Putamen (tissue), 1 donor: ENCODE measurements at regions not wholly inside any gene's neighbourhood (a gene's known extent, or its start where the extent isn't known, plus 50 kb on each side); places are given as distances from the start of the nearest gene placed in this dataset.
A peak's percentile ranks its signal among the peaks of the same experiment; 100 is the strongest.
"Not testable (repeated sequence)": the region's sequence is repeated elsewhere in the genome, so short reads cannot be mapped to it uniquely, and the experiment has no call there.

ENCODE experiments used
- DNase-seq: peaks from one replicate; pipeline ENCODE4 v3.0.0-alpha.2; 2016; ENCODE audit warnings: low spot score

DNA sequence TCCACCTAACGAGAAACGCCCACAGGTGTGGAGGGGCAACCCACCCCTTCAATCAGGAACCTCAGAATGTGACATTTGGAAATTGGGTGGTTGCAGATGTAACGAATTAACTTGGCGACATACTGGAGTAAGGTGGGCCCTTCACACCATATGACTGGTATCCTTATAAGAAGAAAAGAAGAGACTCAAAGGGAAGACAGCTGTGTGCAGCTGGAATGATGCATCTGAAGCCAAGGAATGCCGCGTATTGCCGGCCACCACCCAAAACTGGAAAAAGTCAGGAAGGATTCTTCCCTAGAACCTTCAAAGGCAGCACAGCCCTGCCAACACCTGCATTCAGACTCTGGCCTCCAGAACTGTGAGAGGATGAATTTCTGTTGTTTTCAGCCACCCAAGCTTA lies 270.0 kb upstream of the FRG2C start:
- DNase-seq, result not testable (repeated sequence)

GRCh38 chr3:75394562-75395360 lies 269.4 kb upstream of the FRG2C start:
- not testable (repeated sequence) for DNase-seq

GRCh38 chr3:75395580-75396315 lies 268.4 kb upstream of the FRG2C start:
- no peak for DNase-seq

DNA sequence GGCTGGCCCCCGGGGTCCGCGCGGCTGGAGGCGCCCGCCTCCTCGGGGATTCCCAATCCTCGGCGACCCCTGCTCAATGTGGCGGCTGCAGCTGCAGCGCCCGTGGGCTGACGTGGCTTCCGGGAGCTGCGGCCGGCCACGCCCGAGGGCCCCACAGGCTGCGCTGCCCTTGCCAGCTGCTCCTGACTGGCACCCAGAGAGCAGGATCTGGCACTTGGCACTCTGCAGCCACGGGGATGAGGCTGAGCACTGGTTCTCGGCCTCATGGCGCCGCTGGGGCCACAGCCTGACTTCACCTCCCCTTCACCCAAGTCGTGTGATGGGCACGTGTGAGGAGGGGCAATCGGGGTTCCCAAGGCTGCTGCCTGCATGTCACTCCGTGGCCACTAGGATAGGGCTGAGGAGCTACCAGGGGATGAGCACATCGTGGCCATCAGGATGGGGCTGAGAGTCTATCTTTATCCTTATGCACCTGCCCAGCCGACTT lies 267.8 kb upstream of the FRG2C start:
- no peak for DNase-seq

DNA sequence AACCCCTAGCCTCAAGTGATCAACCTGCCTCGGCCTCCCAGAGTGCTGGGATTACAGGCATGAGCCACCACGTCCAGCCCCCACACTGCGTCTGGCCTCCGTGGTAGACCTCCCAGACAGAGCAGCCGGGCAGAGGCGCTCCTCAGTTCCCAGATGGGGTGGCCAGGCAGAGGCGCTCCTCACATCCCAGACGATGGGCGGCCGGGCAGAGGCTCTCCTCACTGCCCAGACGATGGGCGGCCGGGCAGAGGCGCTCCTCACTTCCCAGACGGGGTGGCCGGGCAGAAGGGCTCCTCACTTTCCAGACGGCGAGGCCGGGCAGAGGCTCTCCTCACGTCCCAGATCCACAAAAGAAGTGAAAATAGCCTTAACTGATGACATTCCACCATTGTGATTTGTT lies 266.6 kb upstream of the FRG2C start:
- not testable (repeated sequence) for DNase-seq

- DNase-seq, result not testable (repeated sequence)
Measured at GRCh38 chr3:75422101-75422945, 241.8 kb upstream of the FRG2C start.

- DNase-seq, result not testable (repeated sequence)
Measured at GRCh38 chr3:75425379-75425778, 238.7 kb upstream of the FRG2C start.

GRCh38 chr3:75427486-75427885 lies 236.6 kb upstream of the FRG2C start:
- not testable (repeated sequence) for DNase-seq

- not testable (repeated sequence) for DNase-seq
Measured at GRCh38 chr3:75427906-75428305, 236.2 kb upstream of the FRG2C start.

DNA sequence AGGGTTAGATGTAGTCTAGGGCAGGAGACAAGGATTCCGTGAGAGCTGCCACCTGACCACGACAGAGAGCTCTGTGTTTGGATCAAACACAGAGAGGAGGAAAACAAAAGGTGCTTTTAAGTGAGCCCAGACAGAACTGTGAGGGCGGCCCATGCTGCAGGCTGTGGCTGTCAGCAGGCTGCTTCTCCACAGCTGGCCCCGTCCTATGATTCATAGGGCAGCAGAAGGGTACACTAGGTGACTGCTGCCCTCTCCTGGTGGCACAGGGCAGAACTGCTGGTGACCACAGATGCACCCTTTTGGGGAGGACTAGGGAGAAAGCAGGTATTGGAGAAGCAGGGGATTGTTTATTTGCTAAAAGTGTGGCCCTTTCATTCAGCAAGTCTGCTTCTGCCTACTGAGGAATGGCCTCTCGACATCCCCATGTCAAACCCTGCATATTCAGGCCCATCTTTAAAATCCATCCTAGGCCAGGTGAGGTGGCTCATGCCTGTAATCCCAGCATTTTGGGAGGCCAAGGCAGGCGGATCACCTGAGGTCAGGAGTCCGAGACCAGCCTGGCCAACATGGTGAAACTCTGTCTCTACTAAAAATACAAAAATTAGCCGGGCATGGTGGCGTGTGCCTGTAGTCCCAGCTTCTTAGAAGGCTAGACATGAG lies 234.4 kb upstream of the FRG2C start:
- DNase-seq, result peak; percentile 70

GRCh38 chr3:75430406-75430805 lies 233.7 kb upstream of the FRG2C start:
- not testable (repeated sequence) for DNase-seq

- not testable (repeated sequence) for DNase-seq
Measured at GRCh38 chr3:75431120-75431519, 233.0 kb upstream of the FRG2C start.

- not testable (repeated sequence) for DNase-seq
Measured at GRCh38 chr3:75432466-75432865, 231.7 kb upstream of the FRG2C start.

GRCh38 chr3:75432885-75433284 lies 231.2 kb upstream of the FRG2C start:
- not testable (repeated sequence) for DNase-seq

DNA sequence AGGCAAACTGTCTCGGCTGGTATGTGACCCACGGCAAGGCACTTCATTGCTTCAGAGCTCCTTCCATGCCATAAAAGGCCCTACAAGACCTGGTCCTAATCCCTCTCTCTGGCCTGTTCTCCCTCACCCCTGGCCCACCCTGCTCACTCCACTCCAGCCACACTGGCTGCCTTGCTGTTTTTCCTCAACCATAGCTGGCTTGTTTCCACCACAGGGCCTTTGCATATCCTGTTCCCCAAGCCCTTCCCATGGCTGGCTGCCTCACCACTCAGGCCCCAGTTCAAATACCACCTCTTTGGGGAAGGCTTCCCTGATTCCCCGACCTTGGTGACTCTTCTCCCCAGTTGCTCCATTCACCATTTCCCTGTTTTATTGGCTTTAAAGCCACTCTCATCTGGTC lies 230.8 kb upstream of the FRG2C start:
- DNase-seq, result not testable (repeated sequence)

DNA sequence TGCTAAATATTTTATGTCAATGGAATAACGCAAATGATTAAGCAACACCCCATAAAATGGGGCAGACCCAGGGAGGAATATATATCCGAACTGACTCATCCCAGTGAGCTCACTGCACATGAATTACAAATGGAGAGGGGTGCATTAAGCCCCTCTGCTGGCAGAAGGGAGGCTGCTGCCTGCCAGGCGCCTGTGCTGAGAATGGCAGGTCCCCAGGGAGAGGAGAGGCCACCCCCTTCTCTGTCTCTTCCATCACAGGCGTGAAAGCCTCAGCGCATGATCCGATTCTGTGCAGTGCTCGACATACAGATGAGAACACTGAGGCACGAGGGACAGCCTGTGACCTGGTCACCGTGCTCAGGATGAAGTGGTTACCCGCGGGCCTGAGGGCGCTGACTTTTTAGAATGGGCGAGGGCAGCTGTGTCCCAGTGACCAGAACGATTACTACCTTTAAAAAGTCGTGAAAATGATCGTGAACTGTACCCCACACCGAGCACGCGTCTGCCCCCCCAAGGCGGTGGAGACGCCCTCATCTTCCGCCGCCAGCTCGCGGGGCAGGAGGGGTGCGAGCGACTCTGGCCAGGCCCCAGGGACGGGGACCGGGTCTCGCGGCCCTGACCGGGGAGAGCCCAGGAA lies 229.7 kb upstream of the FRG2C start:
- DNase-seq, result peak; percentile 24

- peak; percentile 97 for DNase-seq
Measured at GRCh38 chr3:75434913-75435793, 229.0 kb upstream of the FRG2C start.

DNA sequence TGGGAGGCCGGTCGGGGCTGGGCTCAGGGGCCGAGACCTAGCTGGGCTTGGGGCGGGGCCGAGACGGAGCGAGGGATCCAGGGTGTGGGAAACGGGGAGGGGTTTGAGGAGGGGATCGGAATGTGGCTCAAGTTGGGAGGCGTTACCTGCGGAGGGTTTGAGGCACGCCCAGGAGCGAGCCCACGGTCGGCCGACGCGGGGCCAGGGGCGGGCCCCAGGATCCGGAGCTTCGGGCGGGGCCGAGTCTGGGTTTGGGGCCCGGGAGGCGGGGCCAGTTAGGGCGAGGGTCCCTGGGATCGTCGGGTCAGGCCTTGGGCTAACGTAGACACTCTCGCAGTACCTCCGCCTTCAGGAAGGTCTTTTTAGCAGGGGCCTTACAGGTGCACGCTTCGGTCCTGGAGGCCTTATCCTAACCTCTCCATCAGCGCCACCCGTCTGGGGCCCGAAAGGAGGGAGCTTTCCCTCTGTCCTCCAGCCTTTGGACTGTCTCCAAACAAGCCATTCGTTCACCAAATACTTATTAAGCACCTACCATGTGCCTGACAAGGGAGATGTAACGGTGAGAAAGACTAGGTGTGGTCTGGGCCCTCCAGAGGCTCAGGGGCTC lies 228.2 kb upstream of the FRG2C start:
- peak; percentile 61 for DNase-seq

- not testable (repeated sequence) for DNase-seq
Measured at GRCh38 chr3:75440986-75441385, 223.1 kb upstream of the FRG2C start.

- DNase-seq, result not testable (repeated sequence)
Measured at GRCh38 chr3:75444634-75445033, 219.5 kb upstream of the FRG2C start.
